Neuronal stem cell (in vitro differentiated cells): ENCODE measurements at regions not wholly inside any gene's neighbourhood (a gene's known extent, or its start where the extent isn't known, plus 50 kb on each side); places are given as distances from the start of the nearest gene placed in this dataset.
A peak's percentile ranks its signal among the peaks of the same experiment; 100 is the strongest.

Source experiments
- DNase-seq: peaks from one replicate; pipeline ENCODE4 v3.0.0-alpha.2; 2013; ENCODE audit warnings: low spot score
- H2AFZ ChIP-seq: one replicate; pipeline ENCODE4 v1.6.1; 2013; ENCODE audit warnings: mild to moderate bottlenecking, low read length, inconsistent platforms
- H2AK5ac ChIP-seq: 2 replicates; pipeline ENCODE4 v1.6.1; 2013; ENCODE audit warnings: low read depth, mild to moderate bottlenecking, inconsistent platforms, low read length, moderate library complexity, mixed read lengths
- H2BK120ac ChIP-seq: 2 replicates; pipeline ENCODE4 v1.6.1; 2013; ENCODE audit warnings: low read depth, mild to moderate bottlenecking, inconsistent platforms, low read length, moderate library complexity, mixed read lengths
- H2BK12ac ChIP-seq: one replicate; pipeline ENCODE4 v1.6.1; 2013; ENCODE audit warnings: low read length, inconsistent platforms
- H2BK15ac ChIP-seq: 2 replicates; pipeline ENCODE4 v1.6.1; 2013; ENCODE audit warnings: mild to moderate bottlenecking, low read length, inconsistent platforms, mixed read lengths
- H2BK5ac ChIP-seq: one replicate; pipeline ENCODE4 v1.6.1; 2013; ENCODE audit warnings: inconsistent platforms, mild to moderate bottlenecking, low read length, moderate library complexity
- H3K14ac ChIP-seq: one replicate; pipeline ENCODE4 v1.6.1; 2013; ENCODE audit warnings: low read length, inconsistent platforms
- H3K18ac ChIP-seq: 2 replicates; pipeline ENCODE4 v1.6.1; 2013; ENCODE audit warnings: low read length, inconsistent platforms
- H3K23ac ChIP-seq: 2 replicates; pipeline ENCODE4 v1.6.1; 2013; ENCODE audit warnings: low read depth, mild to moderate bottlenecking, mixed read lengths, low read length, inconsistent platforms; ENCODE audit not compliant: poor library complexity
- H3K27ac ChIP-seq: replicated peaks from 3 replicates; pipeline ENCODE4 v1.5.1; 2013; ENCODE audit warnings: low read length, inconsistent platforms
- H3K27me3 ChIP-seq, 3 experiments: 2 replicates each; pipeline ENCODE4 v1.6.1; 2013; ENCODE audit warnings: low read length in 3 of 3, mild to moderate bottlenecking in 2 of 3, inconsistent platforms in 1 of 3, low read depth in 1 of 3, mixed read lengths in 1 of 3, moderate library complexity in 1 of 3; ENCODE audit not compliant: control insufficient read depth in 3 of 3, insufficient read depth in 3 of 3
- H3K36me3 ChIP-seq, 2 donors: replicated peaks in 1 of 2; 2 replicates each; pipeline ENCODE4 v1.6.1; 2013; ENCODE audit warnings: low read length in 2 of 2; ENCODE audit not compliant: control insufficient read depth in 2 of 2, insufficient read depth in 2 of 2
- H3K4ac ChIP-seq: 2 replicates; pipeline ENCODE4 v1.6.1; 2013; ENCODE audit warnings: inconsistent platforms, mild to moderate bottlenecking, low read length, moderate library complexity
- H3K4me1 ChIP-seq, 2 donors: 1 replicate in 1 of 2; 2 replicates in 1 of 2; pipeline ENCODE4 v1.6.1; 2013; ENCODE audit warnings: low read length in 2 of 2, low read depth in 1 of 2; ENCODE audit not compliant: control insufficient read depth in 2 of 2, insufficient read depth in 1 of 2
- H3K4me2 ChIP-seq: one replicate; pipeline ENCODE4 v1.6.1; 2013; ENCODE audit warnings: mild to moderate bottlenecking, low read length, inconsistent platforms; ENCODE audit not compliant: insufficient read depth, poor library complexity, severe bottlenecking
- H3K4me3 ChIP-seq, 2 donors: 2 replicates each; pipeline ENCODE4 v1.5.1; 2013; ENCODE audit warnings: low read length in 2 of 2, mild to moderate bottlenecking in 2 of 2, inconsistent platforms in 1 of 2, moderate library complexity in 1 of 2
- H3K79me1 ChIP-seq: one replicate; pipeline ENCODE4 v1.6.1; 2013; ENCODE audit warnings: low read depth, mild to moderate bottlenecking, inconsistent platforms, low read length, moderate library complexity
- H3K9ac ChIP-seq: one replicate; pipeline ENCODE4 v1.6.1; 2013; ENCODE audit warnings: mild to moderate bottlenecking, low read depth, low read length, inconsistent platforms; ENCODE audit not compliant: poor library complexity
- H3K9me3 ChIP-seq, 2 donors: replicated peaks in 1 of 2; 2 replicates each; pipeline versions ENCODE3 to v1.6.1; 2013; ENCODE audit warnings: low read length in 2 of 2, mild to moderate bottlenecking in 2 of 2, inconsistent platforms in 1 of 2, low read depth in 1 of 2, mixed read lengths in 1 of 2, moderate library complexity in 1 of 2; ENCODE audit not compliant: control insufficient read depth in 2 of 2, insufficient read depth in 1 of 2
- H4K8ac ChIP-seq: one replicate; pipeline ENCODE4 v1.6.1; 2013; ENCODE audit warnings: low read depth, mild to moderate bottlenecking, inconsistent platforms, low read length, moderate library complexity
- H4K91ac ChIP-seq: one replicate; pipeline ENCODE4 v1.6.1; 2013; ENCODE audit warnings: low read length, low read depth, mild to moderate bottlenecking, inconsistent platforms; ENCODE audit not compliant: poor library complexity
- WGBS, 2 donors: extraction: QIAGEN DNeasy Blood & Tissue Kit; methylation state at CpG; one replicate each; pipeline ENCODE4 v1.1.7; 2013; ENCODE audit warnings: missing lambda C conversion rate in 2 of 2, mixed read lengths in 1 of 2; ENCODE audit not compliant: insufficient read length in 2 of 2, insufficient replicate concordance in 1 of 2; ENCODE audit errors: extremely low coverage in 2 of 2; 5-methylcytosine and 5-hydroxymethylcytosine counted together

DNA sequence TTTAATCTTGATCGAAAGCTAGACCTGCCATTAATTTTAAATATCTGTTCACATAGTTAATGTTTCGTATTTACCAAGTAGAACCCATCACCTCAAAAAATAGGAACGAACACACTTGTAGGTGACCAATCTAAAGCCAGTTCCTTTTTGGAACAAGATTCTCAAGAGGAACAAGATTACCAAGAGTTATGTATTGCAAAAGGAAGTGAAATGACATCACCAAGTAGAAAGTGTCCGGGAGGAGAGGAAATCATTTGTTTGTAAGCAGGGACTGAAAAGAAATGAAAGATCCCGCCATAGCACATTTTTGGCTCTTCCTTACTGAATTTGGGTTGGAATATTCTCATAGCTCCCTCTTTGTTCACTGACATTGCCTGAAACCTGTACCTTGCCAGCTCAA lies 1200.5 kb downstream of the SORCS1 start:
- H3K27me3 ChIP-seq: no peaks in the 10 kb centered on the region
- peak overlapping the region; percentile 20 for H2AFZ ChIP-seq
- no peak overlapping the region for H3K4ac ChIP-seq
- H3K36me3 ChIP-seq: no peaks in the 10 kb centered on the region
- H3K9me3 ChIP-seq: no peaks in the 10 kb centered on the region
- no peak overlapping the region for H3K23ac ChIP-seq
- no peak overlapping the region for H3K9ac ChIP-seq
- no peaks in the 10 kb centered on the region for H3K79me1 ChIP-seq
- no peak overlapping the region for H4K91ac ChIP-seq
- DNase-seq: no peak
- no peak overlapping the region for H3K27ac ChIP-seq
- H3K18ac ChIP-seq: no peak overlapping the region
- H3K4me3 ChIP-seq: no peak overlapping the region
- no peaks in the 10 kb centered on the region for H3K4me1 ChIP-seq
- H2BK15ac ChIP-seq: no peak overlapping the region
- no peak overlapping the region for H2AK5ac ChIP-seq
- H4K8ac ChIP-seq: no peak overlapping the region
- H3K14ac ChIP-seq: no peak overlapping the region
- no peak overlapping the region for H2BK5ac ChIP-seq
- no peak overlapping the region for H2BK120ac ChIP-seq
- no peak overlapping the region for H3K4me2 ChIP-seq
- WGBS, 2 donors: no CpG with 5 or more reads among the region's 5 CpGs
- H2BK12ac ChIP-seq: no peak overlapping the region

DNA sequence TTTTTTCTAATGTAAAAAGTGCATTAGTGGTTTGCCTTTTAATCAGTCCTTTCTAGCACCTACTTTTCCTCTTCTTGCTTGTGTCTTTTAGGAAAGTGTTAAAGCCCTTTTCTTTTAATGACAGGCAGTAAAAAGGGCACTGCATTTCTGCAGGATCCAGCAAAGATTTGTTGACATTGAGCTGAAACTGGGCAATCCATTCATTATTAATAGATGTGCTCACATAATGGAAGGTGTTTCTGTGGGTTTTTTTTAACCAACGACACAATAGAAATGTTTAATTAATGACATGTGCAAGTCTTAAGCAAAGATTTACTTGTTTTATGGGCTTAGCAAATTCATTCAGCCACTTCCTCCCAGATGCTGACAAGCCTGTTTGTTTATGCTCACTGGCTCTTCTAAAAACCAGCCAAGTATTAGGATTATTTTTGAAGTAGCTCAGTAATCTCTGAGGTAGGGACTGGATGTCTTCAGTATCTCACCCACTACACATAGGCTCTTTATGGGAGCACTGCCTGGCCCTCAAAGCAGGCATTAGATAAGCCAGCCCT lies 1201.1 kb downstream of the SORCS1 start:
- WGBS, 2 donors: no CpG with 5 or more reads among the region's 1 CpG
- DNase-seq: no peak
- H2AFZ ChIP-seq: peak overlapping the region; percentile 36

GRCh38 chr10:105956550-105956949 lies 1208.0 kb downstream of the SORCS1 start:
- DNase-seq: no peak
- H3K4me3 ChIP-seq: no peak overlapping the region
- no peak overlapping the region for H3K14ac ChIP-seq
- no peak overlapping the region for H3K18ac ChIP-seq
- no peak overlapping the region for H3K4ac ChIP-seq
- no peaks in the 10 kb centered on the region for H3K9me3 ChIP-seq
- H2AFZ ChIP-seq: no peak overlapping the region
- no peak overlapping the region for H2AK5ac ChIP-seq
- H3K27me3 ChIP-seq: no peaks in the 10 kb centered on the region
- no peak overlapping the region for H4K8ac ChIP-seq
- WGBS, 2 donors: no CpG with 5 or more reads among the region's 1 CpG
- no peaks in the 10 kb centered on the region for H3K36me3 ChIP-seq
- H3K9ac ChIP-seq: no peak overlapping the region
- H2BK15ac ChIP-seq: no peak overlapping the region
- H3K4me2 ChIP-seq: no peak overlapping the region
- H2BK5ac ChIP-seq: no peak overlapping the region
- H4K91ac ChIP-seq: no peak overlapping the region
- no peak overlapping the region for H3K27ac ChIP-seq
- H2BK12ac ChIP-seq: no peak overlapping the region
- no peak overlapping the region for H2BK120ac ChIP-seq
- H3K23ac ChIP-seq: no peak overlapping the region
- no peaks in the 10 kb centered on the region for H3K79me1 ChIP-seq
- H3K4me1 ChIP-seq: peaks cover 0 to 5% of the 10 kb centered on the region in 2 donors

More for the DNA sequence above, 1201.1 kb downstream of the SORCS1 start:
- H3K4me2 ChIP-seq: no peak overlapping the region
- H3K27me3 ChIP-seq: no peaks in the 10 kb centered on the region
- no peaks in the 10 kb centered on the region for H3K9me3 ChIP-seq
- H2BK120ac ChIP-seq: no peak overlapping the region
- no peak overlapping the region for H2BK5ac ChIP-seq
- H4K8ac ChIP-seq: no peak overlapping the region
- no peak overlapping the region for H2AK5ac ChIP-seq
- H3K79me1 ChIP-seq: no peaks in the 10 kb centered on the region
- no peak overlapping the region for H3K23ac ChIP-seq
- H2BK12ac ChIP-seq: no peak overlapping the region
- no peaks in the 10 kb centered on the region for H3K4me1 ChIP-seq
- H3K14ac ChIP-seq: no peak overlapping the region
- no peak overlapping the region for H4K91ac ChIP-seq
- no peaks in the 10 kb centered on the region for H3K36me3 ChIP-seq
- H3K27ac ChIP-seq: no peak overlapping the region
- no peak overlapping the region for H2BK15ac ChIP-seq
- H3K18ac ChIP-seq: no peak overlapping the region
- no peak overlapping the region for H3K4ac ChIP-seq
- H3K4me3 ChIP-seq: no peak overlapping the region
- no peak overlapping the region for H3K9ac ChIP-seq

DNA sequence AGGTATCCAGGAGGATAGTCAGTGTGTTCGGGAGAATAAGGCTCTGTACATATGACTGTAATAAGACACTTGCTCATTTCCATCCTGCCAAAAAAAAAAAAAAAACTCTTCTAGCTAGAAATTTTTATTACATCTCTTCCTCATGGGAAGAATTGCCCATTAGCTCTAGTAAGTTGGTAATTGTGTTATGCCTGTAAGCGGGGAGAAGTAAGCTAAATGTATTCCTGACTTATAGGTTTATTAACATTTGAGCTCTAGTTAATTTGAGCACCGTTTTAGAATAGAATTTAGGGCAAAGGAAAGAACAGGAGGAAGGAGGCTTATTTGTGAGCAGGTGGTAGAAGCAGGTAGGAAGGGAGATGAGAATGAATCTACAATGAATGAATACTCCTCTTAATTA lies 1210.6 kb downstream of the SORCS1 start:
- Histone ChIP-seq H2BK15ac (no peak overlapping the region), H3K14ac (no peak overlapping the region), H3K27me3 (no peaks in the 10 kb centered on the region), H3K4me3 (no peak overlapping the region), H3K9me3 (no peaks in the 10 kb centered on the region), H3K9ac (no peak overlapping the region), H3K36me3 (no peaks in the 10 kb centered on the region), H3K4ac (no peak overlapping the region), H3K27ac (no peak overlapping the region), H3K79me1 (no peaks in the 10 kb centered on the region), H3K4me1 (peaks cover 0 to 5% of the 10 kb centered on the region in 2 donors), H2AFZ (no peak overlapping the region), H4K8ac (no peak overlapping the region), H3K4me2 (no peak overlapping the region), H2BK12ac (no peak overlapping the region), H4K91ac (no peak overlapping the region), H2AK5ac (no peak overlapping the region), H3K18ac (no peak overlapping the region), H2BK120ac (no peak overlapping the region), H3K23ac (no peak overlapping the region), H2BK5ac (no peak overlapping the region)
- no CpG with 5 or more reads among the region's 3 CpGs for WGBS, 2 donors
- no peak for DNase-seq
